Natural killer cell treated with Interleukin-12 subunit alpha and Interleukin-12 subunit beta and Interleukin-15 and Interleukin-18, amount 100 ng/mL, for 72 hours (primary cell): ENCODE measurements at regions not wholly inside any gene's neighbourhood (a gene's known extent, or its start where the extent isn't known, plus 50 kb on each side); places are given as distances from the start of the nearest gene placed in this dataset.
A peak's percentile ranks its signal among the peaks of the same experiment; 100 is the strongest.

Source experiments
- ATAC-seq, 2 donors: fragments of 150-1000 bp; cut with Tn5 transposase in 1 of 2; sonication (Bioruptor Pico), chemical (Tn5 transposase) in 1 of 2; 2 replicates each; pipeline ENCODE4 v1.10.0; 2021
- DNase-seq: peaks from one replicate; pipeline ENCODE4 v3.0.0; 2022; ENCODE audit warnings: low spot score
- H3K27ac Mint-ChIP-seq, 2 donors: 1 replicate in 1 of 2; 2 replicates in 1 of 2; pipeline ENCODE4 v1.8.0; 2022; ENCODE audit warnings: mixed read lengths in 2 of 2, mild to moderate bottlenecking in 1 of 2, moderate library complexity in 1 of 2
- H3K27me3 Mint-ChIP-seq, 2 donors: 1 replicate in 1 of 2; 2 replicates in 1 of 2; pipeline ENCODE4 v1.8.0; 2022; ENCODE audit warnings: mixed read lengths in 2 of 2
- H3K36me3 Mint-ChIP-seq: one replicate; pipeline ENCODE4 v1.8.0; 2022; ENCODE audit warnings: mixed read lengths
- H3K4me1 Mint-ChIP-seq, 2 donors: 1 replicate in 1 of 2; 2 replicates in 1 of 2; pipeline ENCODE4 v1.8.0; 2022; ENCODE audit warnings: low read depth in 2 of 2, mixed read lengths in 2 of 2, mild to moderate bottlenecking in 1 of 2
- H3K4me3 Mint-ChIP-seq: one replicate; pipeline ENCODE4 v1.8.0; 2022; ENCODE audit warnings: mixed read lengths
- H3K9me3 Mint-ChIP-seq: 2 replicates; pipeline ENCODE4 v1.8.0; 2022; ENCODE audit warnings: mixed read lengths

DNA sequence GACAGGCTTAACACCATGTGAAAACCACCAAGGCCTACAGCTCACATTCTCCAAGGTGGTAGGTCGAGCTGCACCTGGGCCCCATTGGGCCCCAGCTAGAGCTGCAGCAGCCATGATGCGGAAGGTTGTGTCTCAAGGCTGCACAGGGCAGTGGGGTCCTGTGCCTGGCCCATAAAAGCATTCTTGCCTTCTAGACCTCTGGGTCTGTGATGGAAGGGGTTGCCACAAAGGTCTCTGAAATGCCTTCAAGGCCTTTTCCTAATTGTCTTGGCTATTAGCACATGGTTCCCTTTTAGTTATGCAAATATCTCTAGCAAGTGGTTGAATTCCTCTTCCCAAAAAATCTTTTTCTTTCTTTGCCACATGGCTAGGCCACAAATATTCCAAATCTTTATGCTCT, 52.5 kb upstream of the C11orf58 start:
- Mint-ChIP-seq H3K4me3 (no peak overlapping the region), H3K36me3 (peaks cover 5% of the 10 kb centered on the region), H3K27ac (no peak overlapping the region), H3K27me3 (peaks cover 8 to 22% of the 10 kb centered on the region in 2 donors), H3K9me3 (peaks cover 7% of the 10 kb centered on the region), H3K4me1 (no peaks in the 10 kb centered on the region)
- peak in 1 of 2 donors; percentile 59 for ATAC-seq
- DNase-seq = no peak

DNA sequence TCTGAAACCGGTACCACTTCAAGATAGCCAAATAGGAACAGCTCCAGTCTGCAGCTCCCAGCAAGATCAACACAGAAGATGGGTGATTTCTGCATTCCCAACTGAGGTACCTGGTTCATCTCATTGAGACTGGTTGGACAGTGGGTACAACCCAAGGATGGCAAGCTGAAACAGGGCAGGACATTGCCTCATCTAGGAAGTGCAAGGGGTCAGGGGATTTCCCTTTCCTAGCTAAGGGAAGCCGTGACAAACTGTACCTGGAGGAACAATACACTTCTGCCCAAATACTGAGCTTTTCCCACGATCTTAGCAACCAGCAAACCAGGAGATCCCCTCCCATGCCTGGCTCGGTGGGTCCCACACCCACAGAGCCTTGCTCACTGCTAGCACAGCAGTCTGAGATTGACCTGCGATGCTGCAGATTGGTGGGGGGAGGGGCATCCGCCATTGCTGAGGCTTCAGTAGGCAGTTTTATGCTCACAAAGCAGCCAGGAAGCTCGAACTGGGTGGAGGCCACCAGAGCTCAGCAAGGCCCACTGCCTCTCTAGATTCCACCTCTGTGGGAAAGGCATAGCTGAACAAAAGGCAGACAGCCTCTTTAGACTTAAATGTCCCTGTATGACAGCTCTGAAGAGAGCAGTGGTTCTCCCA, 59.9 kb upstream of the C11orf58 start:
- Mint-ChIP-seq H3K4me1 (no peaks in the 10 kb centered on the region), H3K9me3 (peaks cover 12% of the 10 kb centered on the region), H3K27me3 (peaks cover 12 to 25% of the 10 kb centered on the region in 2 donors), H3K27ac (no peak overlapping the region), H3K36me3 (peaks cover 15% of the 10 kb centered on the region), H3K4me3 (no peak overlapping the region)
- ATAC-seq (no peak), DNase-seq (no peak)

DNA sequence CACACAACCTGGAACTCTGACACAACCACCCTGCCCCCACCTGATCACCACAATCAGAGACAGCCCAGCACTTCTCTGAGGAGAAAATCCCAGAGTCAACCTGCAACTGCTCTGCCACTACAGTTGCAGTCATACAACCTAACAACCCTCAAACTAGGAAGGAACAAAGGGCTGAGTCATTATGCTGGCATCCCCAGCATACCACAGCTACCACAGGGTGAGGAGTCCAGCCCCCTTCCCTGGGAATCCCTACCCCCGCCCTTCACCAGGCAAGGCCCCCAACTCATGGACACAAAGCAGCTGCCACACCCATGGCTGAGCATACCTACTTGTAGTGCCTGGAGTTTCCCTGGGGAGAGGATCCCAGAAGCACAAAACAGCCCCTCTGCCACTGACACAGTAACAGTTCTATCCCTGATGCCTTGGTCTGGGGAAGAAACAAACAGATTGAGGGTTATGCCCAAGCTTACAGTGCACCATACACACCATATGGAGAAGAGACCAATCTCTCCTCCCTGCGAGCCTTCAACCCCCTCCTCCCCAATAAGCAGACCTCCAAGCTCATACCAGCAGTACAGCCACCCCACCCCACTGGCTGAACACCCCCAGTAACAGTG, 68.5 kb upstream of the C11orf58 start:
- Mint-ChIP-seq H3K4me3 (no peak overlapping the region), H3K27ac (no peak overlapping the region), H3K27me3 (peaks cover 0 to 11% of the 10 kb centered on the region in 2 donors), H3K36me3 (peaks cover 5% of the 10 kb centered on the region), H3K9me3 (peaks cover 12% of the 10 kb centered on the region), H3K4me1 (no peaks in the 10 kb centered on the region)
- ATAC-seq = no peak
- no peak for DNase-seq

DNA sequence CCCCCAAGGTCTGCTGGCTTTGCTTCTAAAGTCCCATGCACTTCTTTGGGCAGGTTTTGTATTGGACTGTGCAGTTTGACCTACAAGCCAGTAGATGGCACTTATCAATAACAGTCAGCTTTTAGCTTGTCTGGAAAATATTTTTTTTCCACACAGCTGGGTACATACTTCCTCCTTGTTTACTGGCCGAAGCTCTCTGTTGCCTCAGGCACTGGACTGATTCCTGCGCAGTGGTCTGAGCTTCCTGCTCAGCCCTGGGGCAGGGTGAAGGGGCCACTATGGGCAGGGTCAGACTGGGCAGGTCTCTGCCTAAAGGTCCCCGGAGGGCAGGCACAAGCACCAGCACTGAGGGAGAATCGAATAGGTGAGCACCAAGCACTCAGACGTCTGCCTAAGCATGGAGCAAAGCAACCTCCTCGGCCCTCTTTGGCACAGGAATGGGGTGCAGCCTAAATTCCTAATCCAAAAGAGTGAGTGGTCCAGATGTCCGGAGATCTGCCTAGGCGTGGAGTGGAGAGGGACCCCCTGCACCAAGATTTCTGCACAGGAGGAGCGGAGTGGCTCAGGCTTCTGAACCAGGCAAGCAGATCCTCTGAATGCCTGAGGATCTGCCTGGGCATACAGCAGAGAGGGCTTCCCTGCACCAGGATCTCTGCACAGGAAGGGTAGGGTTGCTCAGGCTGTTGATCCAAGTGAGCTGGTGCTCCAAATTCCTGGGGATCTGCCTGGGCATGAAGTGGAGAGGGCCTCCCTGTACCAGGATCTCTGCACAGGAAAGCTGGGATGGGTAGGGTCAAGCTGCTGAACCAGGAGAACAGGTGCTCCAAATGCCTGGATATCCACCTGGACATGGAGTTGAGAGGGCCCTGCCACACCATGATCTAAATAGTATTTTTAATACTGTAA, 105.9 kb upstream of the C11orf58 start:
- no peaks in the 10 kb centered on the region for H3K4me1 Mint-ChIP-seq
- peaks cover 0 to 4% of the 10 kb centered on the region in 2 donors for H3K27me3 Mint-ChIP-seq
- no peak overlapping the region for H3K27ac Mint-ChIP-seq
- H3K9me3 Mint-ChIP-seq = peaks cover 19% of the 10 kb centered on the region
- DNase-seq (no peak), ATAC-seq (no peak)
- peaks cover 4% of the 10 kb centered on the region for H3K36me3 Mint-ChIP-seq
- no peak overlapping the region for H3K4me3 Mint-ChIP-seq

DNA sequence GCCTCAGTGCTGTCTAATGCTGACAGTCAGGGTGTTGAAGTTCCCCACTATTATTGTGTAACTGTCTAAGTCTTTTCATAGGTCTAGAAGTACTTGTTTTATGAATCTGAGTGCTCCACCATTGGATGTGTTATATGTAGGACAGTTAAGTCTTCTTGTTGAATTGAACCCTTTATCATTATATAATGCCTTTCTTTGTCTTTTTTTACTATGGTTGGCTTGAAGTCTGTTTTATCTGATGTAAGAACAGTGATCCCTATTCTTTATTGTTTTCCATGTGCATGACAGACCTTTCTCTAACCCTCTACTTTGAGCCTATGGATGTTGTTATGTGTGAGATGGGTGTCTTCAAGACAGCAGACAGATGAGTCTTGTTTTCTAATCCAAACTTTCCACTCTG, 107.8 kb upstream of the C11orf58 start:
- Mint-ChIP-seq H3K27me3 (peaks cover 0 to 4% of the 10 kb centered on the region in 2 donors), H3K4me1 (no peaks in the 10 kb centered on the region), H3K27ac (no peak overlapping the region), H3K9me3 (peaks cover 15% of the 10 kb centered on the region), H3K36me3 (peaks cover 4% of the 10 kb centered on the region), H3K4me3 (no peak overlapping the region)
- DNase-seq (no peak), ATAC-seq (no peak)

DNA sequence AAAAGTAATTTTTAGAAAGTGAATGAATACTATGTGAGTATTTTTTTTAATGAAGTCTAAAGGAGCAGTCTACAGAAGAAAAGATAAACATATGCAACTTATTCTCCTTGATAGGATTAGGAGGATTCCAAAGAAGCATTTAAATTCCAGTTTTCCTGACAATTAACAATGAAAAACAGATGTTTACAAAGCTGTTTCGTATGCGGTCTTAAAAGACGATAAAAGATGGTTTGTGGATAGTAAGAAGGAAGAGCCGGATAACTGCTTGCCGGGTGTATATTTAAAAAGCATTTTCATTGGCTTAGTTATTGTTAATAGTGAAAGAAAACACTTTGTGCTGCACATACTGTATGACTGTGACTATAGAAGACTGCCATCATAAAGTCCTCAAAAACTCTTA, 120.0 kb upstream of the C11orf58 start:
- H3K4me1 Mint-ChIP-seq = peaks cover 0 to 2% of the 10 kb centered on the region in 2 donors
- peaks cover 18 to 37% of the 10 kb centered on the region in 2 donors for H3K27me3 Mint-ChIP-seq
- H3K4me3 Mint-ChIP-seq = no peak overlapping the region
- DNase-seq = no peak
- ATAC-seq = no peak
- H3K27ac Mint-ChIP-seq = no peak overlapping the region
- H3K36me3 Mint-ChIP-seq = no peaks in the 10 kb centered on the region
- no peaks in the 10 kb centered on the region for H3K9me3 Mint-ChIP-seq

DNA sequence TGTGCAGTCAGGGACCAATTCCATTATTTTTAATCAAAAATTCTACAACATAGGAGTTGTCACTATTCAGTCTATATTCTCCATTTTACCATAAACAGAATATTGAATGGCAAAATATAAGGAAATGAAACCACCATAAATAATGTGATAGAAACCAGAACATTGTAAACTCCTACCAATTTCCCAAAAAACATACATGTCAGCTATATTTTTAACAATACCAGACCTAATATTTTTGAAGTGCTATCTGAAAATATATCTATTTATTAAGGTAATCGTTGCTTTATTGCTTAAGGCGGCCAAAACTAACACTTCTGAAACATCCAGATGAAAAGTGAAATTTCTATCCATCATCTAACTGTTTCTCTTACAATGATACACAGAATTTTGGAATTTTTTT, 123.0 kb upstream of the C11orf58 start:
- DNase-seq (no peak), ATAC-seq (no peak)
- Mint-ChIP-seq H3K36me3 (peaks cover 6% of the 10 kb centered on the region), H3K9me3 (no peaks in the 10 kb centered on the region), H3K4me1 (peaks cover 0 to 8% of the 10 kb centered on the region in 2 donors), H3K27ac (no peak overlapping the region), H3K27me3 (peaks cover 39 to 62% of the 10 kb centered on the region in 2 donors), H3K4me3 (no peak overlapping the region)

DNA sequence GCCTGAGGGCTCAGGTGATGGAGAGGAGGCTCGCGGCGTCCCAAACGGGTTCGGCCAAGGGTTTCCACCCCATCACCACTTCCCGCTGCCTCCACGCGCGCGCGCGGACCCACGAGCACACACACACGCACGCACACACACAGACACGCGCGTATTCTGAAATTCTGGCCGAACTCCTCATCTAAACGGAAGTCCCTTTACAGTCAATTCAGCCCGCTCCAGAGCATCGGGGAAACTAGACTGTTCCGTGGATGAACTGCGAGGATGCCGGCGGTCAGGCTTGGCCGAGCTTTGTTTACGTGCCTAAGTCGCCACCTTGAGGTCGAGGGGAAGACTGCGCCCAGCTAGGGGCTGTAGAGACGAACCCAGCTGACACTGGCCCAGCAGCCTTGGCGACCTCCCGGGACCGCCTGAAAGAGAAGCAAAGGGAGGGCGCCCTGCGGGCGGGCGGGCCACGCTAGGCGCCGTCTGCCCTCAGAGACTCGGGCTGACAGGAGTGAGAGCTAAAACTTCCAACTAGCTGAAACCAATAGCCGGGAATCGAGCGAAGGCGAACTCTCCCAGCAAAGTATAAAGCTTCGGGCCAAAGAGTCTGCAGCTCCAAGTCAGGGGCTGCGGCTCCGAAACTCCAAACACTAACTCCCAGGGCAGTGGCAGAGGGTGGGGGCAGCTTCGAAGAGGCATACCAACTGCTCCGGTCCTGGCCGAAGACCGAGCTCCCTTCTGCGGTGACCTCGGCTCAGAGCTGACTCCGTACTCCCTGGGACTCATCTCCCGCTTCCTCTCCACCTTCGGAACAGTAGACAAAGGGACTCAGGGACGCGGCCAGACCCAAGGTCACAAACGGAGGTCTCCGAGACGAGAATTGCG, 124.7 kb upstream of the C11orf58 start:
- ATAC-seq (peak; percentile 89 to 90), DNase-seq (peak; percentile 61)
- Mint-ChIP-seq H3K9me3 (no peaks in the 10 kb centered on the region), H3K4me3 (peak overlapping the region; percentile 50), H3K36me3 (peaks cover 6% of the 10 kb centered on the region), H3K27me3 (peaks cover 39 to 62% of the 10 kb centered on the region in 2 donors), H3K27ac (no peak overlapping the region), H3K4me1 (peaks cover 0 to 8% of the 10 kb centered on the region in 2 donors)

DNA sequence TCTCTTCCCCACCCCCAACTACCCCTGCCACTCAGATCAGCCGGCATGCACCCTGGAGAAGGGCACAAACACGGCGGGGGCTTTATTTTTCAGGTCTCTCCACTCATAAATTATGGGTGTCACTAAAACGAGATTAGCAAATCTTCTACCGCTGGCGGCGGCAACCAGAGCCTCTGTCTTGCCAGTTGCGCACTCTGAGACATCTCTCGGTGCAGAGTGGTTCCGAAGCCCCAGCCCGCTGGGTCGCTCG, 125.3 kb upstream of the C11orf58 start:
- Mint-ChIP-seq H3K27ac (no peak overlapping the region), H3K27me3 (peaks cover 37 to 57% of the 10 kb centered on the region in 2 donors), H3K9me3 (no peaks in the 10 kb centered on the region), H3K4me3 (peak overlapping the region; percentile 50), H3K4me1 (peaks cover 0 to 8% of the 10 kb centered on the region in 2 donors), H3K36me3 (peaks cover 6% of the 10 kb centered on the region)
- ATAC-seq (no peak), DNase-seq (no peak)

DNA sequence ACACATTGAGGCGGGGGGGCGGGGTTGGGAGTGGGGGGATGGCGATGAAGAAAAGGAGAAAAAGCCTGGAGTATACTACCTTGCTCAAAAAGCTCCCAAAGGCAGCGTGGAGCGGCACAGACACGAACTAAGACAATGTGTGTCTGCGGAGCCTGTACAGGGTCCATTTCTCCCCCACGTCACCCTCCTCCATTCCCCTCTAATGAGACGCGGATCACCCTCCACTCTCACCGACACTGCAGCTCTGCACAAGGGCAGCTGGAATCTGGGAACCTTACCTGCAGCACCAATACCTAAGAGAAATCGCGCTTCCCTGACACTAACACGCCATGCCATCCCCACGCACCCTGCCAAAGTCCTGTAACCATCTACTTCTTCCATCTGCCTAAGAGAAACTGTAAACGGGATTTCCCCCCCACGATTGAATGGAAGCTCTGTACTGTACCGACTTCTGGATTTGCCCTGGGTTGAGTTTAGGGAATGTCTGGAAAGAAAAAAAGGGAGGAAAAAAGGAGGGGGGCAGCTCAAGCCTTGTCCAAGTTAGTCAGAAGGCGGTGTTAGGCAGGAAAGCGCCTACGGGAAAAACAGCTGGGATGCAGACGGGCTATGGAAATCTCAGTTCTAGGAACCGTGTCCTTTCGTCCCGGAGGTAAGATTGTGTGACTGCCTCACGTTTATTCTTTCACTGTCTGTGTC, 125.7 kb upstream of the C11orf58 start:
- peak overlapping the region; percentile 50 for H3K4me3 Mint-ChIP-seq
- H3K36me3 Mint-ChIP-seq = peaks cover 6% of the 10 kb centered on the region
- DNase-seq (no peak), ATAC-seq (no peak)
- H3K27ac Mint-ChIP-seq = no peak overlapping the region
- no peaks in the 10 kb centered on the region for H3K9me3 Mint-ChIP-seq
- peaks cover 0 to 8% of the 10 kb centered on the region in 2 donors for H3K4me1 Mint-ChIP-seq
- H3K27me3 Mint-ChIP-seq = peaks cover 37 to 56% of the 10 kb centered on the region in 2 donors

DNA sequence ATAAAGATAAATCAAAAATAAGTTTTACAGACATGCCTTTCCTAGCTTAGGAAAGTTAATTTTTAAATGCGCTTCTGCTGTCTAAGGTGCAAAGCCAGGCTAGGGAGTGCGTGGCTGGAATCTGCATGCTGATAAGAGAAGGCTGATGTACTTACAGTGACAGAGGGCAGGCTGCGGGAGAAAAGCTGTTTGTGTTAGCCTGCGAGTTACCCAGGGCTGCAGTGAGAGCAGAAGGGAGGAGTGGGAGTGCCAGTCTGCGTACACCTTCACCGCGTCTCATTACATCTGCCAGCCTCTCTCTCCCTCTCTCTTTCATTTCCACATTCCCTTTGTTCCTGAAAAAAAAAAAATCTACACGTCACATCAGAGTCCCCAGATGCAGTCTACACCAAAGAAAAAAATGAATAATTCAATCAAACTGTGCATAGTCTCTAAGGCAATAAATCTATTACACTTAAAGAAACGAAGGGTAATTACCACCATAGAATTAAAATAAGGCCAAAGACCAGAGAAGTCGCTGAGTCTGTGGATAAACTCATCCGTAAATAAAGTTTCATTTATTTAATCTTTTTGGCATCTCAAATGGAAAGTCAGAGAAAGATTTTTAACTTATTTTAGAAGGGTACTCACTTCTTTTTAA, 126.4 kb upstream of the C11orf58 start:
- no peak overlapping the region for H3K27ac Mint-ChIP-seq
- DNase-seq (no peak), ATAC-seq (no peak)
- no peak overlapping the region for H3K4me3 Mint-ChIP-seq
- H3K4me1 Mint-ChIP-seq = peaks cover 0 to 8% of the 10 kb centered on the region in 2 donors
- peaks cover 36 to 52% of the 10 kb centered on the region in 2 donors for H3K27me3 Mint-ChIP-seq
- H3K36me3 Mint-ChIP-seq = peaks cover 6% of the 10 kb centered on the region
- no peaks in the 10 kb centered on the region for H3K9me3 Mint-ChIP-seq

DNA sequence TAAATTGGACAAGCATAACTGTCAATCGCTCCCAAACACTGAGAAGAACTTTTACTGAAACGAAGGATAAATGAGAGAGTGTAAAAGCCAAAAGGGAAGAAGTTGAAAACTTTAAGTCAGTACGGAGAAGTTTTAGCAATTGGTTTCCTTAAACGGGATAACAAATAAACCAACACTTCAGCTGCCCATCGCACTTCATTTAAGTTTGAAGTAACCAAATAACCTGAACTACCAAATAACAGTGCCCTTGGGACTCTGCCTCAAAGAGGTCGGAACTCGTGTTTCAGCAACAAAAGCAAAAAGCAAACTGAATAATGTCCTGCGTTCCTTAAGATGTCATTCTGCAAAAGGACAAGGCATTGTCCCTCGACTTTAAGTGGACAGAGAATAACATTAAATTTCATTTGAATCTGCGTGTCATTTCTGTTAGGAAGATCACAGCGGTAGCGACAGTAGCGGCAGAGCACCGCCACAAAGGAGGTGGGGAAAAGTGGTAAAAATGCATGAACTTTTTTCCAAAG, 127.0 kb upstream of the C11orf58 start:
- H3K27ac Mint-ChIP-seq = no peak overlapping the region
- H3K36me3 Mint-ChIP-seq = peaks cover 7% of the 10 kb centered on the region
- H3K27me3 Mint-ChIP-seq = peaks cover 36 to 50% of the 10 kb centered on the region in 2 donors
- ATAC-seq = no peak
- H3K4me3 Mint-ChIP-seq = no peak overlapping the region
- H3K4me1 Mint-ChIP-seq = peaks cover 2 to 10% of the 10 kb centered on the region in 2 donors
- no peaks in the 10 kb centered on the region for H3K9me3 Mint-ChIP-seq
- DNase-seq = no peak
